Natural killer cell (primary cell): ENCODE measurements at regions not wholly inside any gene's neighbourhood (a gene's known extent, or its start where the extent isn't known, plus 50 kb on each side); places are given as distances from the start of the nearest gene placed in this dataset.
A peak's percentile ranks its signal among the peaks of the same experiment; 100 is the strongest.
"Not testable (repeated sequence)": the region's sequence is repeated elsewhere in the genome, so short reads cannot be mapped to it uniquely, and the experiment has no call there.

Experiments used
- ATAC-seq, 3 donors: fragments of 150-1000 bp in 2 of 3; fragments of 200-7000 bp in 1 of 3; cut with Tn5 transposase; 1 replicate in 1 of 3; 2 replicates in 2 of 3; pipeline ENCODE4 v1.10.0; 2021; ENCODE audit warnings: mild to moderate bottlenecking in 2 of 3, moderate library complexity in 2 of 3
- DNase-seq, 2 donors: peaks; one replicate each; pipeline versions ENCODE4 v3.0.0 to v3.0.0-alpha.2; 2013 to 2021; ENCODE audit warnings: mixed read lengths in 1 of 2
- H3K27ac ChIP-seq: one replicate; pipeline ENCODE4 v1.5.1; 2013; ENCODE audit warnings: mild to moderate bottlenecking, low read length
- H3K27me3 ChIP-seq: one replicate; pipeline ENCODE4 v1.6.1; 2013; ENCODE audit warnings: low read length; ENCODE audit not compliant: control insufficient read depth, insufficient read depth
- H3K36me3 ChIP-seq: one replicate; pipeline ENCODE4 v1.6.1; 2013; ENCODE audit warnings: low read length; ENCODE audit not compliant: control insufficient read depth, insufficient read depth
- H3K4me1 ChIP-seq: one replicate; pipeline ENCODE4 v1.6.1; 2013; ENCODE audit warnings: low read length; ENCODE audit not compliant: control insufficient read depth, insufficient read depth
- H3K4me3 ChIP-seq: one replicate; pipeline ENCODE4 v1.5.1; 2013; ENCODE audit warnings: low read length
- H3K9me3 ChIP-seq: one replicate; pipeline ENCODE4 v1.6.1; 2013; ENCODE audit warnings: low read length; ENCODE audit not compliant: control insufficient read depth, insufficient read depth
- H3K27ac Mint-ChIP-seq, 2 donors: one replicate each; pipeline ENCODE4 v1.8.0; 2022; ENCODE audit warnings: mild to moderate bottlenecking in 2 of 2, mixed read lengths in 2 of 2, moderate library complexity in 1 of 2
- H3K27me3 Mint-ChIP-seq, 2 donors: one replicate each; pipeline ENCODE4 v1.8.0; 2022; ENCODE audit warnings: low read depth in 2 of 2, mixed read lengths in 2 of 2
- H3K36me3 Mint-ChIP-seq: one replicate; pipeline ENCODE4 v1.8.0; 2022; ENCODE audit warnings: mixed read lengths
- H3K4me1 Mint-ChIP-seq, 2 donors: one replicate each; pipeline ENCODE4 v1.8.0; 2022; ENCODE audit warnings: mixed read lengths in 2 of 2
- H3K4me3 Mint-ChIP-seq: one replicate; pipeline ENCODE4 v1.8.0; 2022; ENCODE audit warnings: mild to moderate bottlenecking, moderate library complexity, mixed read lengths
- H3K9me3 Mint-ChIP-seq, 2 donors: one replicate each; pipeline ENCODE4 v1.8.0; 2022; ENCODE audit warnings: mixed read lengths in 2 of 2
- CTCF ChIP-seq: fragments of 200-600 bp; IDR thresholded peaks from one replicate; pipeline ENCODE4 v1.8.0; 2022; ENCODE audit warnings: antibody characterized with exemption
- WGBS: methylation state at CpG from one replicate; pipeline ENCODE4 v1.1.7; 2013; ENCODE audit warnings: missing lambda C conversion rate; ENCODE audit not compliant: insufficient coverage; 5-methylcytosine and 5-hydroxymethylcytosine counted together
- intact Hi-C: fragments of 100-400 bp; cut with micrococcal nuclease; formaldehyde crosslinking; loops from one replicate; pipeline ENCODE4 v1.14.2; 2022

DNA sequence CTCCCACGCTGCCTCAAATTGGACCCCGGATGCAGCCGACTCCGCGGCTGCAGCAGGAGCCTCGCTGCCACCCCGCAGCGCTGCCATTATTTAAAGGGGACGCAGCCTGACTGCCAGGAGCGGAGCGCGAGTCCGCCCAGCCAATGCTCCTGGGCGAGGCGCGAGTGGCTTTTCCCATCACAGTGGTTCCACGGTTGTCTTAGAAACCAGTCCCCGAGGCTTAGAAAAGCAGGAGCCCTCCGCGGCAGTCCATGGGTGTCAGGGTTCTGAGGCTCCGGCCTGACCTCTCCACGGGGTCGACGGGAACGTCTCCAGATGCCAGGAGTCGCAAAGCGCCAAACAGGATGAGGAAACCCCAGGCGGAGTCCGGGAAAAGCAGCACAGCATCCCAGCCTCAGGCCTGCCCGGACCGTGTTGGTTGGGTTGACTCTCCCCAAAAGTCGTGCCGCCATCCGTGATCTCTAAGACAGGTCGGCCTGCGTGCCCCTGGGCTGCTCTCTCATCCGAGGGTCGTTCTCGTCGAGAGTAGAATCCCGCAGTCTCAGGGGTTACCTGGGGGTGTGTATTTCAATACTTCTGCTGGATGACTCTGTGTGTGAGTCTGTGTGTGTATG, 975.8 kb upstream of the DEFB115 start:
- Histone ChIP-seq H3K4me1 (peaks cover 40% of the 10 kb centered on the region), H3K27ac (no peak overlapping the region), H3K27me3 (no peaks in the 10 kb centered on the region), H3K9me3 (no peaks in the 10 kb centered on the region), H3K36me3 (no peaks in the 10 kb centered on the region), H3K4me3 (no peak overlapping the region)
- no peak for TF ChIP-seq CTCF
- peaks cover 2% of the 10 kb centered on the region in 2 donors for H3K9me3 Mint-ChIP-seq
- ATAC-seq: no peak
- H3K27me3 Mint-ChIP-seq: no peaks in the 10 kb centered on the region
- intact Hi-C loops: loop anchor here (5.0 kb wide), 1 partner anchor 96 kb away; no protein-coding TSS in a partner anchor
- peaks cover 27 to 79% of the 10 kb centered on the region in 2 donors for H3K4me1 Mint-ChIP-seq
- DNase-seq: no peak
- peak overlapping the region in 1 of 2 donors; percentile 99 for H3K27ac Mint-ChIP-seq
- WGBS: 84% methylated on average over 41 of the region's 41 CpGs
- no peaks in the 10 kb centered on the region for H3K36me3 Mint-ChIP-seq
- no peak overlapping the region for H3K4me3 Mint-ChIP-seq

DNA sequence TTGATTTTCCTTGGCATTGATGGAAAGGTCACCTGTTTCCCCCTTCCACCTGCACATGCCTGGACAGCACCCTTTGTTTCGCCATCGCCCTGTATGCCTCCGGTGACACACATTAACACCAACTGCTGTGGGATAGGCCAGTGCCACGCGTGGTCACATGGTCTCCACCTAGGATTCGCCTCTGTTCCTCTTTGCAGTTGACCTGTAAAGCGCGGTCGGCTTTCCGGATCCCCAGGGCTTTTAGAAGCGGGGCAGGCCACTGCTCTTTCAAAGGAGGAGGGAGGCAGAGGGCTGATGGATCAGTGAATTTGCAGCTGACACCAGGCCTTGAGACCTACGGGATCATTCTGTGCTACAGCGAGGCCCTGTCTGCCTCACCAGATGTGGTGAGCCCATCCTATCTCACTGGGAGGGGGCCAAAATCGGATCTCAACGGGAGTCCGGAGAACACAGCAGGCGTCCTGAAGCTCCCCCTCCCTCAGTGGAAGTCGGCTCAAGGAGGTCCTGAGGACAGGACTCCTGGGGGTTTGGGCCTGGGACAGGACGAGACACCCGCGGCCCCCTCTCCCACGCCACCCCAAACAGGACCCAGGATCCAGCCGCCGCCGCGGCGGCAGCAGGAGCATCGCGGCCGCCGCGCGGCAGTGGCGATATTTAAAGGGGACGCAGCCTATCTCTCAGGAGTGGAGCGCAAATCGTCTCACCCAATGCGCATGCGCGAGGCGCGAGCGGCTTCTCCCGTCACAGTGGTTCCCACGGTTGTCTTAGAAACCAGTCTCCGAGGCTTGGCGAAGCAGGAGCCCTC, 973.8 kb upstream of the DEFB115 start:
- not testable (repeated sequence) for H3K27me3 Mint-ChIP-seq, H3K36me3 ChIP-seq, H3K9me3 Mint-ChIP-seq, H3K9me3 ChIP-seq, H3K36me3 Mint-ChIP-seq, H3K27me3 ChIP-seq
- Mint-ChIP-seq H3K4me1 (peaks cover 29 to 78% of the 10 kb centered on the region in 2 donors), H3K27ac (peak overlapping the region; percentile 80 to 99), H3K4me3 (peak overlapping the region; percentile 84)
- ATAC-seq: peak; percentile 53 to 81 (median 73)
- Histone ChIP-seq H3K4me1 (peaks cover 45% of the 10 kb centered on the region), H3K27ac (peak overlapping the region; percentile 50), H3K4me3 (peak overlapping the region; percentile 18)
- peak; percentile 75 to 90 for DNase-seq
- 51% methylated on average over 47 of the region's 47 CpGs for WGBS
- intact Hi-C loops: loop anchor here (5.0 kb wide), 1 partner anchor 94 kb away; no protein-coding TSS in a partner anchor

GRCh38 chr20:30284281-30284905, 973.1 kb upstream of the DEFB115 start:
- Histone ChIP-seq H3K36me3 (no peaks in the 10 kb centered on the region), H3K9me3 (no peaks in the 10 kb centered on the region), H3K4me1 (peaks cover 49% of the 10 kb centered on the region), H3K4me3 (peak overlapping the region; percentile 18), H3K27ac (peak overlapping the region; percentile 50), H3K27me3 (no peaks in the 10 kb centered on the region)
- Mint-ChIP-seq H3K4me1 (peaks cover 36 to 78% of the 10 kb centered on the region in 2 donors), H3K4me3 (peak overlapping the region; percentile 84), H3K27ac (peak overlapping the region; percentile 80 to 99), H3K36me3 (no peaks in the 10 kb centered on the region), H3K9me3 (peaks cover 2 to 3% of the 10 kb centered on the region in 2 donors), H3K27me3 (no peaks in the 10 kb centered on the region)
- TF ChIP-seq CTCF: no peak
- DNase-seq: no peak
- WGBS: 85% methylated on average over 33 of the region's 33 CpGs
- ATAC-seq: peak in 2 of 3 donors; percentile 10 to 24
- intact Hi-C loops: loop anchor here (5.0 kb wide), 1 partner anchor 93 kb away; no protein-coding TSS in a partner anchor

DNA sequence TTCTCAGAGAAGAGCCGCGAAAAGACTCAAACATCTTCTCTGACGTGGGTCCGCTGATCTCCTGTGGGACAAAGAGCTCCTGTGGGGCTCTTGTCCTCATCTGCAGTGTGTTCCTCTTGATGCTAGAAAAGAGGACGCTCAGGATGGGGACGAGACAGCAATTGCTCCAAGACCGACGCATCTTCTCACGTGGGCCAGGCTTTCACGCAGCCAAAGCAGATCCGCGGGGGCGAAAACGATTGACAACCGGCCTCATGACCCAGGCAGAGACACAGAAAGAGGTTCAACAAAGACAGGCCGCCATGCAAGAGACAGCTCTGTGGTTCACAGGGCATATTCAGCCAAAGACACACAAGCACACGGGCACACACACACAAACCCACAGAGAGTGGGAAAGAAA, 971.8 kb upstream of the DEFB115 start:
- 89% methylated on average over 17 of the region's 17 CpGs for WGBS
- Histone ChIP-seq H3K27ac (no peak overlapping the region), H3K27me3 (no peaks in the 10 kb centered on the region), H3K4me3 (no peak overlapping the region), H3K36me3 (no peaks in the 10 kb centered on the region), H3K4me1 (peaks cover 50% of the 10 kb centered on the region), H3K9me3 (no peaks in the 10 kb centered on the region)
- peaks cover 32 to 81% of the 10 kb centered on the region in 2 donors for H3K4me1 Mint-ChIP-seq
- no peak for TF ChIP-seq CTCF
- peaks cover 2 to 3% of the 10 kb centered on the region in 2 donors for H3K9me3 Mint-ChIP-seq
- peak overlapping the region; percentile 80 to 99 for H3K27ac Mint-ChIP-seq
- H3K27me3 Mint-ChIP-seq: no peaks in the 10 kb centered on the region
- DNase-seq (no peak), ATAC-seq (no peak)
- intact Hi-C loops: no loop called here
- H3K36me3 Mint-ChIP-seq: no peaks in the 10 kb centered on the region
- H3K4me3 Mint-ChIP-seq: no peak overlapping the region
